Stimulated activated CD4-positive, alpha-beta T cell treated with anti-CD3 and anti-CD28 coated beads, TNF-alpha, amount 100 ng/mL, for 1 hour (primary cell): ENCODE measurements at regions not wholly inside any gene's neighbourhood (a gene's known extent, or its start where the extent isn't known, plus 50 kb on each side); places are given as distances from the start of the nearest gene placed in this dataset.
"Not testable (repeated sequence)": the region's sequence is repeated elsewhere in the genome, so short reads cannot be mapped to it uniquely, and the experiment has no call there.

Experiments used
- DNase-seq, 3 donors: peaks; one replicate each; pipeline ENCODE4 v3.0.0-alpha.2; 2020; ENCODE audit warnings: low read depth in 3 of 3, low spot score in 1 of 3

GRCh38 chr20:41685145-41685544, 67.0 kb upstream of the CHD6 start:
- DNase-seq = not testable (repeated sequence)

GRCh38 chr20:41678799-41679198, 60.6 kb upstream of the CHD6 start:
- no peak for DNase-seq

- no peak for DNase-seq
Measured at GRCh38 chr20:41672282-41672681, 54.1 kb upstream of the CHD6 start.

- no peak for DNase-seq
Measured at GRCh38 chr20:41671143-41671542, 53.0 kb upstream of the CHD6 start.

- no peak for DNase-seq
Measured at GRCh38 chr20:41670631-41671030, 52.5 kb upstream of the CHD6 start.

GRCh38 chr20:41669708-41670263, 51.6 kb upstream of the CHD6 start:
- no peak for DNase-seq

GRCh38 chr20:41668057-41668749, 50.0 kb upstream of the CHD6 start:
- DNase-seq = no peak
